PC-3 (cell line): ENCODE measurements at regions not wholly inside any gene's neighbourhood (a gene's known extent, or its start where the extent isn't known, plus 50 kb on each side); places are given as distances from the start of the nearest gene placed in this dataset.

ENCODE experiments used
- EZH2phosphoT487 ChIP-seq: fragments of 300-600 bp; sonication (generic); IDR thresholded peaks from 2 replicates; pipeline ENCODE4 v1.6.1; 2018; ENCODE audit warnings: mild to moderate bottlenecking, antibody characterized with exemption, low read length, borderline replicate concordance
- TF ChIP-seq, protein P1 (sequence below): fragments of 300-600 bp; sonication (generic); conservative IDR thresholded peaks from 2 replicates; pipeline ENCODE4 v1.5.1; 2017; ENCODE audit warnings: antibody characterized with exemption, low read depth, mild to moderate bottlenecking, low read length

DNA sequence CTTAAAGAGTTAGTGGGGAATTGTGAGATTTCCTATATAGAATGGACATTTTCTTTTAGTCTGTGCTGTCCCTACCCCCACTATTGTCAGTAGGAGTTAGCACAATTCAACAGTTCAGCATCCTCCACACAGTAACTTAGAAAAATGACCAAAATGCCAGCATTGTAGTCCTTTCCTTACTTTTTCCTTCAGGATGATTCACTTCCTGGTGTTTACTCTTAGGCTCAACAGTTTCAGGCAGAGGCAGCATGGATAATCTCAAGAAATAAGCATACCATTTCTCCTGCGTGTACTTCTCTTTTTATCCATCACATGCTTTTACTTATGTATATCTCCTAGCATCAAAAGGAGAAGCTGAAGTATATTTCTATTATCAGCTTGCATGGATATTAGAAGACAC lies 683.4 kb downstream of the SLC16A7 start:
- TF ChIP-seq, protein P1, sequence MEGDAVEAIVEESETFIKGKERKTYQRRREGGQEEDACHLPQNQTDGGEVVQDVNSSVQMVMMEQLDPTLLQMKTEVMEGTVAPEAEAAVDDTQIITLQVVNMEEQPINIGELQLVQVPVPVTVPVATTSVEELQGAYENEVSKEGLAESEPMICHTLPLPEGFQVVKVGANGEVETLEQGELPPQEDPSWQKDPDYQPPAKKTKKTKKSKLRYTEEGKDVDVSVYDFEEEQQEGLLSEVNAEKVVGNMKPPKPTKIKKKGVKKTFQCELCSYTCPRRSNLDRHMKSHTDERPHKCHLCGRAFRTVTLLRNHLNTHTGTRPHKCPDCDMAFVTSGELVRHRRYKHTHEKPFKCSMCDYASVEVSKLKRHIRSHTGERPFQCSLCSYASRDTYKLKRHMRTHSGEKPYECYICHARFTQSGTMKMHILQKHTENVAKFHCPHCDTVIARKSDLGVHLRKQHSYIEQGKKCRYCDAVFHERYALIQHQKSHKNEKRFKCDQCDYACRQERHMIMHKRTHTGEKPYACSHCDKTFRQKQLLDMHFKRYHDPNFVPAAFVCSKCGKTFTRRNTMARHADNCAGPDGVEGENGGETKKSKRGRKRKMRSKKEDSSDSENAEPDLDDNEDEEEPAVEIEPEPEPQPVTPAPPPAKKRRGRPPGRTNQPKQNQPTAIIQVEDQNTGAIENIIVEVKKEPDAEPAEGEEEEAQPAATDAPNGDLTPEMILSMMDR, result no peak
- TF ChIP-seq EZH2phosphoT487, result no peak
